Esophagus mucosa (tissue), 1 donor: ENCODE measurements at regions not wholly inside any gene's neighbourhood (a gene's known extent, or its start where the extent isn't known, plus 50 kb on each side); places are given as distances from the start of the nearest gene placed in this dataset.

Experiments
- ATAC-seq: fragments of 200-7000 bp; cut with Tn5 transposase; one replicate; pipeline ENCODE4 v1.9.1; 2020
- donor health status: DM: yes; HTN: yes; CAD: no.

GRCh38 chr1:25103164-25103795 is 129.0 kb downstream of the SYF2 start:
- no peak for ATAC-seq

DNA sequence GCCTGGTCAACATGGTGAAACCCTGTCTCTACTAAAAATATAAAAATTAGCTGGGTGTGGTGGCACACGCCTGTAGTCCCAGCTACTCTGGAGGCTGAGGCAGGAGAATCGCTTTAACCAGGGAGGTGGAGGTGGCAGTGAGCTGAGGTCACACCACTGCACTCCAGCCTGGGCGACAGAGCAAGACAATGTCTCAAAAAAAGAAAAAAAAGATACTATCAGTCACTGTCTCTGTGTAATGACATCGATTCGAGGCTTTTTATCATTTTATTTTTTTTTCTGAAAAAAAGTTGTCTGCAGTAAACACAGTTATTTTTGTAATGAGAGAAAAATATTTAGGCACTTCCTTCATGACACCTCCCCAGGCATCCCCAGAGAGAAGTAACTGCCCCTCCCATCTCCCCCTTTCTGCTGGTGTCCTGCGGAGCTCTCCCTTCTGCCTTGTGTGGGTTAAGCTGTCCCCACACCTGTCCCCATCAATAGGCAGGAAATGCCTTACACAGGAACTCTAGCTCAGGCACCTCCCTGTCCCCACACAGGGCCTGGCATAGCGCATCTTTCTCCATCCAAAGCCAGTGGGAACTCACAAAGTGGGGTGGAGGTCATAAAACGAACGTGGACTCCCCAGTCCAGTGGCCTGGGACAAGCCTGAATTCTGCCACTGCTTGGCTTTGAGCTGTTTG is 132.0 kb downstream of the SYF2 start:
- no peak for ATAC-seq

GRCh38 chr1:25099343-25099951 is 132.9 kb downstream of the SYF2 start:
- no peak for ATAC-seq

DNA sequence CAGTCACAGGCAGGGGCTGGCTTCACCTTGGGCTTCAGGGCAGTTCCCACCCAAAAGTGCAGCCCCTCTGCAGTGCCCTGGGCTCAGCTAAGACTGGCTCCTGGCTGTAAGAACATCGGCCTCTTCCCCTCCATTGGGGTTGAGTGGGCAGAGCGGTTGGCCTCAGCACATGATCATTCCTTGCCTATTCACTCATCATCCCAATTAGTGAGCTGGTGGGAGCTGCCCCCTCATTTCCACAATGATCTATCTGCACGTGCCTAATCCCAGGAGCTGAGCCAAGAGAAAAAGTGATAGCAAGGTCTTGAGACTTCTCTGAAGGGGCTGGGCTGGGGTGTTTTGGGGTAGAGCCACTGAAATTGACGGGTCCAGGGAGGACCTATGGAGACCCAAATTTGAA is 133.6 kb downstream of the SYF2 start:
- ATAC-seq, result no peak

- ATAC-seq, result no peak
These were observed 135.8 kb downstream of the SYF2 start for GRCh38 chr1:25096307-25097150.

- ATAC-seq, result no peak
These were observed 136.6 kb downstream of the SYF2 start for GRCh38 chr1:25095635-25096200.

DNA sequence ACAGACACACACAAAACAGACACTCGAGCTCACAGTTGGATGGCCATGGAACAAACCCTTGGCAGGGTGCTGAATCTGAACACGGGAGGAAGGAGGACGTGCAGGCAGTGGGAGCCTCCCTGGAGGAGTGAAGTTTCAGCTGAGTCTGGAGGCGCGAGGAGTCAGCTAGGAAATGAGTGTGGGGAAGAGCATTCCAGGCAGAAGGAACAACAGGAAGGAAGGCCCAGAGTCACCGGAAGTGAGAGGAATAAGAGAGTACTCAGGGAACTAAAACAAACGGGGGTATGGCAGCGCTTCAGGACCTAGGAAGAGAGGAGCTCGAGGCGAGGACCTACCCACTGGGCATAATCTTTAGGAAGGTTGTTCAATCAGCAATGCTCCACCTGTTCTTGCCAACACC is 137.3 kb downstream of the SYF2 start:
- no peak for ATAC-seq

GRCh38 chr1:25094229-25094628 is 138.1 kb downstream of the SYF2 start:
- no peak for ATAC-seq

GRCh38 chr1:25091658-25092057 is 140.6 kb downstream of the SYF2 start:
- ATAC-seq, result no peak

GRCh38 chr1:25090707-25091422 is 141.4 kb downstream of the SYF2 start:
- ATAC-seq, result no peak

GRCh38 chr1:25089772-25090171 is 142.5 kb downstream of the SYF2 start:
- ATAC-seq, result no peak

GRCh38 chr1:25088946-25089345 is 143.4 kb downstream of the SYF2 start:
- no peak for ATAC-seq

- ATAC-seq, result no peak
These were observed 144.1 kb downstream of the SYF2 start for GRCh38 chr1:25088180-25088701.

- ATAC-seq, result no peak
These were observed 145.7 kb downstream of the SYF2 start for GRCh38 chr1:25086518-25087079.

GRCh38 chr1:25084407-25084806 is 147.9 kb downstream of the SYF2 start:
- no peak for ATAC-seq

DNA sequence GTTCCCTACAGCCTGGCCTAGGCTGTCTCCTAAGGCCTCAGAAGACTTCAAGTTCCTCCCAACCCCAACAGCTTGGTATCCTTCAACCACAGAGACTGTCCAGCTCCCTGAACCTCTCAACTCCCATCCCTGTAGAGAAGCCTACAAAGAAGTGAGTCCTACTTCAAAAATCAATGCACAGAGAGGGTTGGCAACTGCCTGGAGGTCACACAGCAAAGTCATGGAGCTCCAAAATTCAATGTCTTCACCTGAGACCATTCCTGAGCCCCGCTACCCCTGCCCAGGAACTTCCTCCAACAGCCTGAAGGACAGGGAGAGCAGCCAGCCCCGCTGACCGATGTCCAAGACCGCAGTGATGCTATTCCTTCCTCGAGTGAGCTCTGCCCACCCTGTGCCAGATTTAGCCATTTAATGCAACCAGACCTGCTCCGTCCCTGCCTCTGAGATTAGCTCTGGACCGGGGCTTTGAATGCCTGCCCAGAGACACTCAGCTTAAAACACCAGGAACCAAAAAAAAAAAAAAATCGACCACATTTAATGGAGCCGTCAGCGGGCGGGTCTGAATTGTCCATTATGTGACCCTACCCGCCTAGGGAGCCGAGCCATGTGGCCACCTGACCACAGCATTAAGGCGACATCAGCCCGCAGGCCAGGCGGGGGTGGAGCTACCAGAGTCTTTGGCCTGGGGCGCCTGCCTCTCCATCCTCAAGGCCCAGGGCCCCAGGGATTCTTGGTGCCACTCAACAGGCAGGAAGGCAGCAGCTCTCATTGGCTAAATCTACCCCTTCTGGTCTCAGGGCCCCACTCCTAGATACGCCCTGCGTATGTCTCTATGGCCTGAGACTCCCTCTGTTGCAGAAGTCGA is 148.6 kb downstream of the SYF2 start:
- no peak for ATAC-seq

GRCh38 chr1:25082995-25083394 is 149.3 kb downstream of the SYF2 start:
- ATAC-seq, result no peak

- ATAC-seq, result no peak
These were observed 149.9 kb downstream of the SYF2 start for GRCh38 chr1:25082216-25082899.

DNA sequence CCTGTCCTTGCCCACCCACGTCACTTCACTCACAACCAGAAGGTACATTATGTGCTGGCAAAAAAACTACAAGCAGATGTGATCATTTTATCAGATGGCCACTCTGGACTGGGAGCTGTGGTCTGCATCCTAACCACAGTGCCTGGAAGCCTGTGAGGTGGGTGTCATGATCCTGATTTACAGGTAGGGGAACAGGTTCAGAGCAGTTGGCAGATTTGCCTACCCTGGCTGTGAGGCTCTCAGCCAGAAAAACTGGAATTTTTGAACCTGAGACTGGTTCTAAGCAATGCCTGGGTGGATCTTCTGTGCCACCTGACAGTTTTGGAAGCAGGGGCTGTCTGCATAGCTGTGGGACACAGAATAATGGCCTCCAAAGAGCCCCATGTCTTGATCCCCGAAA is 150.8 kb downstream of the SYF2 start:
- no peak for ATAC-seq
